Nephron (organoid): ENCODE measurements at regions not wholly inside any gene's neighbourhood (a gene's known extent, or its start where the extent isn't known, plus 50 kb on each side); places are given as distances from the start of the nearest gene placed in this dataset.
A peak's percentile ranks its signal among the peaks of the same experiment; 100 is the strongest.

Experiments
- H3K27ac Mint-ChIP-seq, 3 experiments: 2 replicates each; pipeline ENCODE4 v1.8.0; 2020; ENCODE audit warnings: mixed read lengths in 3 of 3, mild to moderate bottlenecking in 2 of 3, moderate library complexity in 1 of 3
- H3K27me3 Mint-ChIP-seq: 2 replicates; pipeline ENCODE4 v1.8.0; 2021; ENCODE audit warnings: low read depth, mild to moderate bottlenecking, moderate library complexity, mixed read lengths
- H3K36me3 Mint-ChIP-seq: 2 replicates; pipeline ENCODE4 v1.8.0; 2020; ENCODE audit warnings: low read depth, mixed read lengths
- H3K4me1 Mint-ChIP-seq: 2 replicates; pipeline ENCODE4 v1.8.0; 2020; ENCODE audit warnings: mixed read lengths
- H3K4me3 Mint-ChIP-seq, 3 experiments: 2 replicates each; pipeline ENCODE4 v1.8.0; 2020; ENCODE audit warnings: mild to moderate bottlenecking in 3 of 3, mixed read lengths in 3 of 3, moderate library complexity in 2 of 3
- H3K9me3 Mint-ChIP-seq: 2 replicates; pipeline ENCODE4 v1.8.0; 2020; ENCODE audit warnings: mixed read lengths
- CTCF ChIP-seq, 3 experiments: fragments of 200-600 bp; sonication (generic); IDR thresholded peaks; one replicate each; pipeline ENCODE4 v1.5.0; 2021; ENCODE audit warnings: antibody characterized with exemption in 3 of 3; ENCODE audit not compliant: unreplicated experiment in 3 of 3

GRCh38 chr2:138948070-138948539, 167.9 kb upstream of the NXPH2 start:
- Mint-ChIP-seq H3K36me3 (no peaks in the 10 kb centered on the region), H3K27me3 (no peaks in the 10 kb centered on the region), H3K27ac (peak overlapping the region in 2 of 3 experiments; percentile 15 to 30), H3K4me3 (no peak overlapping the region), H3K9me3 (peaks cover 2% of the 10 kb centered on the region), H3K4me1 (peaks cover 15% of the 10 kb centered on the region)
- no peak for TF ChIP-seq CTCF (IDR thresholded peaks at IDR 0.05; ENCODE audit: unreplicated experiment in 3 of 3)

GRCh38 chr2:138943470-138943869, 163.3 kb upstream of the NXPH2 start:
- H3K4me3 Mint-ChIP-seq: no peak overlapping the region
- H3K4me1 Mint-ChIP-seq: peaks cover 5% of the 10 kb centered on the region
- no peaks in the 10 kb centered on the region for H3K36me3 Mint-ChIP-seq
- no peak for TF ChIP-seq CTCF (IDR thresholded peaks at IDR 0.05; ENCODE audit: unreplicated experiment in 3 of 3)
- no peaks in the 10 kb centered on the region for H3K27me3 Mint-ChIP-seq
- H3K27ac Mint-ChIP-seq: no peak overlapping the region
- H3K9me3 Mint-ChIP-seq: peaks cover 26% of the 10 kb centered on the region

- H3K27me3 Mint-ChIP-seq: no peaks in the 10 kb centered on the region
- H3K9me3 Mint-ChIP-seq: peaks cover 26% of the 10 kb centered on the region
- no peak overlapping the region for H3K27ac Mint-ChIP-seq
- no peaks in the 10 kb centered on the region for H3K36me3 Mint-ChIP-seq
- no peaks in the 10 kb centered on the region for H3K4me1 Mint-ChIP-seq
- no peak overlapping the region for H3K4me3 Mint-ChIP-seq
- TF ChIP-seq CTCF (IDR thresholded peaks at IDR 0.05; ENCODE audit: unreplicated experiment in 3 of 3): no peak
Observed at GRCh38 chr2:138942466-138942865, 162.3 kb upstream of the NXPH2 start.

GRCh38 chr2:138931284-138932256, 151.4 kb upstream of the NXPH2 start:
- Mint-ChIP-seq H3K27me3 (no peaks in the 10 kb centered on the region), H3K27ac (no peak overlapping the region), H3K9me3 (peaks cover 3% of the 10 kb centered on the region), H3K36me3 (no peaks in the 10 kb centered on the region), H3K4me3 (no peak overlapping the region), H3K4me1 (no peaks in the 10 kb centered on the region)
- TF ChIP-seq CTCF (IDR thresholded peaks at IDR 0.05; ENCODE audit: unreplicated experiment in 3 of 3): no peak

GRCh38 chr2:138930571-138930970, 150.4 kb upstream of the NXPH2 start:
- Mint-ChIP-seq H3K27ac (no peak overlapping the region), H3K27me3 (peaks cover 2% of the 10 kb centered on the region), H3K9me3 (peaks cover 3% of the 10 kb centered on the region), H3K4me3 (no peak overlapping the region), H3K36me3 (no peaks in the 10 kb centered on the region), H3K4me1 (no peaks in the 10 kb centered on the region)
- no peak for TF ChIP-seq CTCF (IDR thresholded peaks at IDR 0.05; ENCODE audit: unreplicated experiment in 3 of 3)
